Ovary (tissue), 3 donors: ENCODE measurements at regions not wholly inside any gene's neighbourhood (a gene's known extent, or its start where the extent isn't known, plus 50 kb on each side); places are given as distances from the start of the nearest gene placed in this dataset.

Experiments
- EP300 ChIP-seq: sonication (generic); formaldehyde crosslinking; IDR thresholded peaks from one replicate; pipeline ENCODE4 v1.6.1; 2017; ENCODE audit warnings: antibody characterized with exemption
- POLR2A ChIP-seq: fragments of 450-650 bp; IDR thresholded peaks from one replicate; pipeline ENCODE4 v1.6.1; 2017; ENCODE audit warnings: antibody characterized with exemption, mild to moderate bottlenecking, moderate library complexity
- TF ChIP-seq, protein P1 (sequence below), 3 donors: fragments of 450-650 bp in 2 of 3; fragments of 200-600 bp in 1 of 3; IDR thresholded peaks; one replicate each; pipeline versions ENCODE4 v1.5.1 to v1.8.0; 2016 to 2022; ENCODE audit warnings: antibody characterized with exemption in 3 of 3, mild to moderate bottlenecking in 1 of 3
- donor health status: DM: no; HTN: no; CAD: no.

- TF ChIP-seq, protein P1, sequence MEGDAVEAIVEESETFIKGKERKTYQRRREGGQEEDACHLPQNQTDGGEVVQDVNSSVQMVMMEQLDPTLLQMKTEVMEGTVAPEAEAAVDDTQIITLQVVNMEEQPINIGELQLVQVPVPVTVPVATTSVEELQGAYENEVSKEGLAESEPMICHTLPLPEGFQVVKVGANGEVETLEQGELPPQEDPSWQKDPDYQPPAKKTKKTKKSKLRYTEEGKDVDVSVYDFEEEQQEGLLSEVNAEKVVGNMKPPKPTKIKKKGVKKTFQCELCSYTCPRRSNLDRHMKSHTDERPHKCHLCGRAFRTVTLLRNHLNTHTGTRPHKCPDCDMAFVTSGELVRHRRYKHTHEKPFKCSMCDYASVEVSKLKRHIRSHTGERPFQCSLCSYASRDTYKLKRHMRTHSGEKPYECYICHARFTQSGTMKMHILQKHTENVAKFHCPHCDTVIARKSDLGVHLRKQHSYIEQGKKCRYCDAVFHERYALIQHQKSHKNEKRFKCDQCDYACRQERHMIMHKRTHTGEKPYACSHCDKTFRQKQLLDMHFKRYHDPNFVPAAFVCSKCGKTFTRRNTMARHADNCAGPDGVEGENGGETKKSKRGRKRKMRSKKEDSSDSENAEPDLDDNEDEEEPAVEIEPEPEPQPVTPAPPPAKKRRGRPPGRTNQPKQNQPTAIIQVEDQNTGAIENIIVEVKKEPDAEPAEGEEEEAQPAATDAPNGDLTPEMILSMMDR (IDR thresholded peaks at IDR 0.05): no peak
- TF ChIP-seq POLR2A (no peak), EP300 (no peak)
These were observed 106.4 kb downstream of the SLC25A47 start for GRCh38 chr14:100429537-100429936.
